ENCODE measurements at regions not wholly inside any gene's neighbourhood (a gene's known extent, or its start where the extent isn't known, plus 50 kb on each side); places are given as distances from the start of the nearest gene placed in this dataset.

DNA sequence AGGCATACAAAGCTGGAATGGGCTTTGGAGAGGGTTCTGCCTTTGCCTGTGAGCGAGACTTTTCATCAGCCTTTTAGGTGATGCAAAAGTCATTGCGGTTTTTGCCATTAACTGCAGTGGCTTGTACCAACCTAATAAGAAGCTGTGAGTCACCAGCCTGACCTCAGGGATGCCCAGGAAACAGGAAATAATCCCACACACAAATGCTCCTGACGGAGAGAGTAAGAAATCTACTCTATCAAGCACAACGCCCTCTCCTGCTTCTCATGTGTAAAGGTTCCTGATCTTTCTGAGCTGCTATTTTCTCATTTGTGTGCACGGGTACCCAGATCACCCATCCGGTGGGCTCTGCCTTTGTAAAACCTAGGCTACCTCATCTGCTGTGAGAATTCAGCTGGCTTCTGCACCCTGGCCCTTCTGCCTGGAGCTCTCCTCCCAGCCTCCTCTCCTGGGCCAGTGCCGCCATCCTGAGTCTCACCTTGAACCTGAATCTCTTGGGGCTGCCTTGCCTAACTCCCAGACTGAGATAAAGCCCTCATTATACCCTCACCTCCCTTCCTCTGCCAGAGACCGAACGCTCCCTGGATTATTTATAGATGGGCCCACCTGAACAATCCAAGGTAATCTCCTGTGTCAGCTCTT, 299.7 kb downstream of the C16orf95 start:
- no peaks in the 10 kb centered on the region for H3K27me3 ChIP-seq
- H3K4me3 ChIP-seq = no peak overlapping the region
- H3K4me1 ChIP-seq = no peaks in the 10 kb centered on the region
- H3K36me3 ChIP-seq = no peaks in the 10 kb centered on the region
- DNase-seq (ENCODE audit: extremely low spot score in 2 of 2) = no peak
- no peak for TF ChIP-seq POLR2A (IDR thresholded peaks at IDR 0.05)
- TF ChIP-seq POLR2AphosphoS5 (IDR thresholded peaks at IDR 0.05; ENCODE audit: insufficient read depth in 1 of 2, low read depth in 1 of 2) = no peak
- TF ChIP-seq, protein P1, sequence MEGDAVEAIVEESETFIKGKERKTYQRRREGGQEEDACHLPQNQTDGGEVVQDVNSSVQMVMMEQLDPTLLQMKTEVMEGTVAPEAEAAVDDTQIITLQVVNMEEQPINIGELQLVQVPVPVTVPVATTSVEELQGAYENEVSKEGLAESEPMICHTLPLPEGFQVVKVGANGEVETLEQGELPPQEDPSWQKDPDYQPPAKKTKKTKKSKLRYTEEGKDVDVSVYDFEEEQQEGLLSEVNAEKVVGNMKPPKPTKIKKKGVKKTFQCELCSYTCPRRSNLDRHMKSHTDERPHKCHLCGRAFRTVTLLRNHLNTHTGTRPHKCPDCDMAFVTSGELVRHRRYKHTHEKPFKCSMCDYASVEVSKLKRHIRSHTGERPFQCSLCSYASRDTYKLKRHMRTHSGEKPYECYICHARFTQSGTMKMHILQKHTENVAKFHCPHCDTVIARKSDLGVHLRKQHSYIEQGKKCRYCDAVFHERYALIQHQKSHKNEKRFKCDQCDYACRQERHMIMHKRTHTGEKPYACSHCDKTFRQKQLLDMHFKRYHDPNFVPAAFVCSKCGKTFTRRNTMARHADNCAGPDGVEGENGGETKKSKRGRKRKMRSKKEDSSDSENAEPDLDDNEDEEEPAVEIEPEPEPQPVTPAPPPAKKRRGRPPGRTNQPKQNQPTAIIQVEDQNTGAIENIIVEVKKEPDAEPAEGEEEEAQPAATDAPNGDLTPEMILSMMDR (IDR thresholded peaks at IDR 0.05) = no peak
- no peaks in the 10 kb centered on the region for H3K9me3 ChIP-seq
- no peak overlapping the region for H3K27ac ChIP-seq
- intact Hi-C loops (cut with DNase I) = no loop called here

DNA sequence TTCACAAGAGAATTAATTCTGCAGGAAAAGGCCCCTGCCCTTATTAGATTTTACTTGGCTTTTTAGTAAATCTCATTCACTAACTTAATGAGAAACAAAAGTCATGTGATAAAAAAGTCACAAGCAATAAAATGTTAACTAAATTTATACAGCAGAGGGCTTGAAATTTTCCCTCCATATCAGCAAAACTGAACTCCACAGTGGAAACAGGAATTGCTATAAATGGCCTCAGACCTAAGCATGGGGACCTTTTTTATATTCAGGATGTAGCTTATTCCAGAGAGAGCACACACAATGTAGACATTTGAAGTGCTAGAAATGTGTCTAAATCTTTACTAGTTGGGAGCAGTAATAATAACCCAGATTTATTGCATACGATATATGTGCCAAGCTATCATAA, 291.5 kb downstream of the C16orf95 start:
- H3K4me1 ChIP-seq = no peaks in the 10 kb centered on the region
- no peaks in the 10 kb centered on the region for H3K9me3 ChIP-seq
- TF ChIP-seq POLR2AphosphoS5 (IDR thresholded peaks at IDR 0.05; ENCODE audit: insufficient read depth in 1 of 2, low read depth in 1 of 2) (no peak), POLR2A (IDR thresholded peaks at IDR 0.05) (no peak)
- TF ChIP-seq, protein P1 (IDR thresholded peaks at IDR 0.05) = no peak
- no peak overlapping the region for H3K27ac ChIP-seq
- H3K36me3 ChIP-seq = no peaks in the 10 kb centered on the region
- no peaks in the 10 kb centered on the region for H3K27me3 ChIP-seq
- no peak overlapping the region for H3K4me3 ChIP-seq
- DNase-seq (ENCODE audit: extremely low spot score in 2 of 2) = no peak
- intact Hi-C loops (cut with DNase I) = no loop called here

DNA sequence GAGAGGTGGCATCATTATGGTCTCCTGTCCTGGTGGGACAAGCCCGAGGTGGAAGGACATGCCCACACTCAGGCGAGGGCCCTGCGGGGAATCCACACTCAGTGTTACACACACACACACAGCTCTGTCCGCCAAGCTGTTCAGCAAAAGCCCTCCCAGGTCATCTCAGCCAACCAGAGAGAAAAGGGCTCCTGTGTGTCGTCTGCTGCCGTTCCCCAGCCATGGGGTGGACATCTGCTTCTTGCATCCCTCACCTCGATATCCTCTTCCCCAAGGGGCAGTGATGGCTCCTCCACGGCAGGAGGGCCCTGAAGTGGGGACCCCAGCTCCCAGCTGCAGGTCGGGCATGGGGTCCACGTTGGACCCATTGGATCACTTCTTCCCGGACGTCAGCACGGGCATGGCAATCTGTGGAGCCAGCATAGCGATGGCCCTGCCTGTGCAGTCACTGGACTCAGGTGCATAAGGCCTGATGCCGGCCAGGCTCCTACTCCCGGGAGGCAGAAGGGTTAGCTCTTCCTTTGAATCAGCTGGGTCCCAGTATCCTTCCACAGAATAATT, 290.1 kb downstream of the C16orf95 start:
- no peak for DNase-seq (ENCODE audit: extremely low spot score in 2 of 2)
- intact Hi-C loops (cut with DNase I) = no loop called here
- Histone ChIP-seq H3K27ac (no peak overlapping the region), H3K4me1 (no peaks in the 10 kb centered on the region), H3K9me3 (no peaks in the 10 kb centered on the region), H3K27me3 (no peaks in the 10 kb centered on the region), H3K4me3 (no peak overlapping the region), H3K36me3 (no peaks in the 10 kb centered on the region)
- no peak for TF ChIP-seq POLR2A (IDR thresholded peaks at IDR 0.05)
- TF ChIP-seq, protein P1 (IDR thresholded peaks at IDR 0.05) = no peak
- no peak for TF ChIP-seq POLR2AphosphoS5 (IDR thresholded peaks at IDR 0.05; ENCODE audit: insufficient read depth in 1 of 2, low read depth in 1 of 2)

DNA sequence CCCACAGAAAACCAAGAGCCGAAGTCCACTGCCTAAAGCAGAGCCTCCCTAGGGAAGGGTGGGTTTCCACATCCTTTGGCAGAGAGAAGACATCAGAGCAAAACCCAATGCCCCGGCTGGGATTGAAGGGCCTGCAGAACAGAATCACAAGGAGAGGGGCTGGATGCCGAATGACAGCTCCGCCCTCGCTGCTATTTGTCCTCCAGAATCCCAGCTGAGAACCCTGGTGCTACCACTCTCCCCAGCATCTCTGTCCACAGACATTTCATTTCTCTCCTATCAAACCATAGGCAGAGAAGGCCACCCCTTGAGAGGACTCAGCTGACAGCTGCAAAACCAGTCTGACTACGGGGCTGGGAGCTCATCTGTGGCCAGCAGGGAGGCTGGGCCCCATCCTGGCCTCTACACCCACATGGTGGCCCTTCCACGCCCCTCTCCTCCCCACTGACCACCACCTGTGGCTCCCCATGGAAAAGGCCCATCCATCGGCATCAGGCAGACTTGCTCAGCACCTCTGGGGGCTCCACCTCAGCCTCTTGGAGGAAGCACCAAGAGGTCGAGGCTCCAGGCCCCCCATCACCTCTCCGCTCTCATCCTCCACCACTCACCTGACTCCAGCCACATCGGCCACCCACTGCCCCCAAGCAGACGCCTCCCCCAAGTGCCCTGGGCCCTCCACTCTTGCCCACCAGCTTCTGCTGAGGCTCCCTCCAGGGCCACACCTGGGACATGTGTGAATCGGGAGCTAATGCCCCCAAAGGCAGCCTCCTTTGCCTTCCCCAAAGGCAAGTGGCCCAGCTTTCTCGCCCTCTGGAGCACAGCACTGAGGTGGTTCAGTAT, 288.5 kb downstream of the C16orf95 start:
- Histone ChIP-seq H3K27me3 (no peaks in the 10 kb centered on the region), H3K36me3 (no peaks in the 10 kb centered on the region), H3K4me1 (no peaks in the 10 kb centered on the region), H3K4me3 (no peak overlapping the region), H3K27ac (no peak overlapping the region), H3K9me3 (no peaks in the 10 kb centered on the region)
- intact Hi-C loops (cut with DNase I) = no loop called here
- TF ChIP-seq POLR2A (IDR thresholded peaks at IDR 0.05) = no peak
- no peak for TF ChIP-seq POLR2AphosphoS5 (IDR thresholded peaks at IDR 0.05; ENCODE audit: insufficient read depth in 1 of 2, low read depth in 1 of 2)
- TF ChIP-seq, protein P1 (IDR thresholded peaks at IDR 0.05) = no peak
- no peak for DNase-seq (ENCODE audit: extremely low spot score in 2 of 2)

All from vagina (tissue), 2 donors.